Retinal pigment epithelial cell (primary cell): ENCODE measurements at regions not wholly inside any gene's neighbourhood (a gene's known extent, or its start where the extent isn't known, plus 50 kb on each side); places are given as distances from the start of the nearest gene placed in this dataset.
"Not testable (repeated sequence)": the region's sequence is repeated elsewhere in the genome, so short reads cannot be mapped to it uniquely, and the experiment has no call there.

Experiments used
- DNase-seq: peaks from one replicate; pipeline ENCODE4 v3.0.0-alpha.2; 2010; ENCODE audit warnings: low read depth
- H3K4me3 ChIP-seq: 2 replicates; pipeline ENCODE4 v1.5.1; 2011; ENCODE audit warnings: mild to moderate bottlenecking, low read length, control low read depth, moderate library complexity
- CTCF ChIP-seq: conservative IDR thresholded peaks from 2 replicates; pipeline ENCODE4 v1.5.1; 2011; ENCODE audit warnings: low read depth, low read length, control low read depth, inconsistent platforms

GRCh38 chrX:82756272-82756671 is 751.8 kb upstream of the POU3F4 start:
- DNase-seq, result no peak
- no peak overlapping the region for H3K4me3 ChIP-seq
- TF ChIP-seq CTCF, result no peak

DNA sequence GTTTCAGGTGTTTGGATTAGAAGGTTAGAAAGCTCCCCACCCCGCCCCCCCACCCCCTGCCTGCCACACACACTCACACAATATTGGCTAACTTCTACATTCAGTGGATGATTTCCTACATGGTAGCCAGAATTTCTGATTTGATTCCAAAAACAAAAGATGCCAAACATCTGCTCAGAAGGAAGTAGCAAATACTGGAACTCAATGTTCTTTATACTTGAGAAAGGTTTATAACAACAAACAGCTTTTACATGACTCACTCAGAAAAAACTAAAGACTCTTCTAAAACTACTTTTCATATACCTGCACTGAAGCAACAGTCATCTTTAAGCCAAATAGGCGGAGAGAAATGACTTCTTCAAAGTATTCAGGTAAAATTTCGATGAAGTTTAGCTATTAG is 750.5 kb upstream of the POU3F4 start:
- no peak overlapping the region for H3K4me3 ChIP-seq
- TF ChIP-seq CTCF, result no peak
- DNase-seq, result no peak

- H3K4me3 ChIP-seq, result no peak overlapping the region
- no peak for DNase-seq
- TF ChIP-seq CTCF, result no peak
Observed at GRCh38 chrX:82764521-82764920, 743.6 kb upstream of the POU3F4 start.

GRCh38 chrX:82765811-82766210 is 742.3 kb upstream of the POU3F4 start:
- no peak for DNase-seq
- no peak for TF ChIP-seq CTCF
- no peak overlapping the region for H3K4me3 ChIP-seq

GRCh38 chrX:82775426-82775825 is 732.7 kb upstream of the POU3F4 start:
- no peak for DNase-seq
- H3K4me3 ChIP-seq, result no peak overlapping the region
- no peak for TF ChIP-seq CTCF

- no peak for TF ChIP-seq CTCF
- no peak overlapping the region for H3K4me3 ChIP-seq
- no peak for DNase-seq
Observed at GRCh38 chrX:82782014-82782413, 726.1 kb upstream of the POU3F4 start.

GRCh38 chrX:82812902-82813301 is 695.2 kb upstream of the POU3F4 start:
- not testable (repeated sequence) for DNase-seq, H3K4me3 ChIP-seq

DNA sequence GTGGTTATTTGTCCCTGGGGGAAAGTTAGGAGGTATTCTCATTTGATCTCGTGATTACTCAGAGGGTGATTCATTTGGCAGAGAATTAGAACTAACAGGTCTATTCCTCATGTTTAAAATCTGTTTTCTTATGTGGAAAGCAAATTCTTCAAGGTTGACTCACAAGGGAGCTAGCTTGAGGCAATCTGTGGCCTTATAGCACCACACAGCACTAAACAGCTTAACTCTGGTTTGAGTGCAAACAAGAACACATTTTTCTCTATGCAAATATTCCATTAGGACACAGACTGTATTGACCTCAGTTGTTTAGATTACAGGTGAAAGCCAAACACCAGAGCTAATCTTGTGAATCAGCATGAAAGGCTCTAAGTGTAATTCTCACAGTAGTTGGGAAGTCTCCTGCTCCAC is 694.4 kb upstream of the POU3F4 start:
- no peak for TF ChIP-seq CTCF
- DNase-seq, result peak; percentile 62

More for the DNA sequence above, 694.4 kb upstream of the POU3F4 start:
- no peak overlapping the region for H3K4me3 ChIP-seq
